ENCODE measurements at regions not wholly inside any gene's neighbourhood (a gene's known extent, or its start where the extent isn't known, plus 50 kb on each side); places are given as distances from the start of the nearest gene placed in this dataset.

- H3K4me3 Mint-ChIP-seq, result no peak overlapping the region
- H3K9me3 Mint-ChIP-seq, result peaks cover 68% of the 10 kb centered on the region
- H3K27ac Mint-ChIP-seq, result no peak overlapping the region
- H3K4me1 Mint-ChIP-seq (ENCODE audit: low read depth), result no peaks in the 10 kb centered on the region
- TF ChIP-seq, protein P1, sequence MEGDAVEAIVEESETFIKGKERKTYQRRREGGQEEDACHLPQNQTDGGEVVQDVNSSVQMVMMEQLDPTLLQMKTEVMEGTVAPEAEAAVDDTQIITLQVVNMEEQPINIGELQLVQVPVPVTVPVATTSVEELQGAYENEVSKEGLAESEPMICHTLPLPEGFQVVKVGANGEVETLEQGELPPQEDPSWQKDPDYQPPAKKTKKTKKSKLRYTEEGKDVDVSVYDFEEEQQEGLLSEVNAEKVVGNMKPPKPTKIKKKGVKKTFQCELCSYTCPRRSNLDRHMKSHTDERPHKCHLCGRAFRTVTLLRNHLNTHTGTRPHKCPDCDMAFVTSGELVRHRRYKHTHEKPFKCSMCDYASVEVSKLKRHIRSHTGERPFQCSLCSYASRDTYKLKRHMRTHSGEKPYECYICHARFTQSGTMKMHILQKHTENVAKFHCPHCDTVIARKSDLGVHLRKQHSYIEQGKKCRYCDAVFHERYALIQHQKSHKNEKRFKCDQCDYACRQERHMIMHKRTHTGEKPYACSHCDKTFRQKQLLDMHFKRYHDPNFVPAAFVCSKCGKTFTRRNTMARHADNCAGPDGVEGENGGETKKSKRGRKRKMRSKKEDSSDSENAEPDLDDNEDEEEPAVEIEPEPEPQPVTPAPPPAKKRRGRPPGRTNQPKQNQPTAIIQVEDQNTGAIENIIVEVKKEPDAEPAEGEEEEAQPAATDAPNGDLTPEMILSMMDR (IDR thresholded peaks at IDR 0.05), result no peak
- peaks cover 6% of the 10 kb centered on the region; the same call in 1 of the 2 replicates for H3K36me3 Mint-ChIP-seq (ENCODE audit: low read depth)
- no peak for DNase-seq
- no peaks in the 10 kb centered on the region; the same call in 1 of the 2 replicates for H3K27me3 Mint-ChIP-seq (ENCODE audit: insufficient read depth)
These were observed 800.4 kb downstream of the BRD1 start for GRCh38 chr22:49027368-49027670.

- H3K27me3 Mint-ChIP-seq (ENCODE audit: insufficient read depth), result no peaks in the 10 kb centered on the region; the same call in none of the 2 replicates
- no peak for DNase-seq
- peaks cover 68% of the 10 kb centered on the region for H3K9me3 Mint-ChIP-seq
These were observed 800.9 kb downstream of the BRD1 start for GRCh38 chr22:49026494-49027367.

DNA sequence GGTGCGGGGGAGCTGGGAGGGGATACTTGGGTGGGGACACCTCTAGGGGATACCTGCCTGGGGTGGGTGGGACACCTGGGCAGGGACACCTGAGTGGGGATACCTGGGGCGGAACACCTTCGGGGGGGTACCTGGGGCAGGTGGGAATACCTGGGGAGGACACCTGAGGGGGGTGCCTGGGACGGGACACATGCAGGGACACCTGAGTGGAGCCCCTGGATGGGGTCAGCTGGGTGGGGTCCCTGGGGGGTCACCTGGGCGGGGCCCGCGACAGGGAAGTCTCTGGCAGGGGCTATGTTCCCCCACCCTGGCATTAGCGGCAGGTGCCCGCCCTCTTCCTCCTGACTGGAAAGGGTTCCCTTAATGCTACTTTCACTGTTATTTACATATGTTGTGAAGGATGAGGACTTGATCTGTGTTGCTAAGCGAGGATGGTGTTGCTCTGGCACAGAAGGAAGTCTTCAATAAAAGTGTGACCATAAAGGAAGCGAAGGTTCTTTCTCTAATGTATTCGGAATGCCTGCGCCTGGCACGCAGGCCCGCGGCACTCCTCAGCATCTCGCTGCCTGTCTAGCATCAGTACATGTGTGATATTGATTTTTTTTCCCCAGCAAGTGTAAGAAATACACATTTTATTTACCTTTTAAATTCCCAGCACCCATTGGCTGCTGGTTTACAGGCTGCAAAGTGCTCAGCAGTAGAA lies 801.7 kb downstream of the BRD1 start:
- no peak for DNase-seq
- TF ChIP-seq, protein P1 (IDR thresholded peaks at IDR 0.05), result no peak
- Mint-ChIP-seq H3K27ac (no peak overlapping the region), H3K27me3 (ENCODE audit: insufficient read depth) (no peaks in the 10 kb centered on the region; the same call in none of the 2 replicates), H3K4me3 (no peak overlapping the region), H3K36me3 (ENCODE audit: low read depth) (peaks cover 6% of the 10 kb centered on the region; the same call in 1 of the 2 replicates), H3K4me1 (ENCODE audit: low read depth) (no peaks in the 10 kb centered on the region), H3K9me3 (peaks cover 66% of the 10 kb centered on the region)

More at GRCh38 chr22:49026494-49027367, 800.9 kb downstream of the BRD1 start:
- H3K36me3 Mint-ChIP-seq (ENCODE audit: low read depth), result peaks cover 6% of the 10 kb centered on the region; the same call in 1 of the 2 replicates
- no peaks in the 10 kb centered on the region for H3K4me1 Mint-ChIP-seq (ENCODE audit: low read depth)
- H3K27ac Mint-ChIP-seq, result no peak overlapping the region
- TF ChIP-seq, protein P1 (IDR thresholded peaks at IDR 0.05), result no peak
- H3K4me3 Mint-ChIP-seq, result no peak overlapping the region

GRCh38 chr22:49024775-49025440 lies 802.8 kb downstream of the BRD1 start:
- no peak overlapping the region for H3K4me3 Mint-ChIP-seq
- no peaks in the 10 kb centered on the region; the same call in none of the 2 replicates for H3K27me3 Mint-ChIP-seq (ENCODE audit: insufficient read depth)
- no peak for DNase-seq
- TF ChIP-seq, protein P1 (IDR thresholded peaks at IDR 0.05), result no peak
- no peak overlapping the region for H3K27ac Mint-ChIP-seq
- H3K4me1 Mint-ChIP-seq (ENCODE audit: low read depth), result no peaks in the 10 kb centered on the region
- H3K9me3 Mint-ChIP-seq, result peaks cover 60% of the 10 kb centered on the region
- H3K36me3 Mint-ChIP-seq (ENCODE audit: low read depth), result peaks cover 6% of the 10 kb centered on the region; the same call in 1 of the 2 replicates
